ENCODE measurements at regions not wholly inside any gene's neighbourhood (a gene's known extent, or its start where the extent isn't known, plus 50 kb on each side); places are given as distances from the start of the nearest gene placed in this dataset.

GRCh38 chr12:61919686-61920085 is 340.5 kb upstream of the USP15 start:
- TF ChIP-seq, protein P1, sequence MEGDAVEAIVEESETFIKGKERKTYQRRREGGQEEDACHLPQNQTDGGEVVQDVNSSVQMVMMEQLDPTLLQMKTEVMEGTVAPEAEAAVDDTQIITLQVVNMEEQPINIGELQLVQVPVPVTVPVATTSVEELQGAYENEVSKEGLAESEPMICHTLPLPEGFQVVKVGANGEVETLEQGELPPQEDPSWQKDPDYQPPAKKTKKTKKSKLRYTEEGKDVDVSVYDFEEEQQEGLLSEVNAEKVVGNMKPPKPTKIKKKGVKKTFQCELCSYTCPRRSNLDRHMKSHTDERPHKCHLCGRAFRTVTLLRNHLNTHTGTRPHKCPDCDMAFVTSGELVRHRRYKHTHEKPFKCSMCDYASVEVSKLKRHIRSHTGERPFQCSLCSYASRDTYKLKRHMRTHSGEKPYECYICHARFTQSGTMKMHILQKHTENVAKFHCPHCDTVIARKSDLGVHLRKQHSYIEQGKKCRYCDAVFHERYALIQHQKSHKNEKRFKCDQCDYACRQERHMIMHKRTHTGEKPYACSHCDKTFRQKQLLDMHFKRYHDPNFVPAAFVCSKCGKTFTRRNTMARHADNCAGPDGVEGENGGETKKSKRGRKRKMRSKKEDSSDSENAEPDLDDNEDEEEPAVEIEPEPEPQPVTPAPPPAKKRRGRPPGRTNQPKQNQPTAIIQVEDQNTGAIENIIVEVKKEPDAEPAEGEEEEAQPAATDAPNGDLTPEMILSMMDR (IDR thresholded peaks at IDR 0.05): no peak
- no peak for TF ChIP-seq POLR2A (IDR thresholded peaks at IDR 0.05)

Measured in right lobe of liver (tissue), 4 donors.